HepG2 (cell line): ENCODE measurements at regions not wholly inside any gene's neighbourhood (a gene's known extent, or its start where the extent isn't known, plus 50 kb on each side); places are given as distances from the start of the nearest gene placed in this dataset.

ENCODE experiments used
- ATAC-seq: fragments of 200-7000 bp; cut with Tn5 transposase; 3 replicates; pipeline ENCODE4 v1.9.1; 2020; ENCODE audit warnings: mild to moderate bottlenecking, moderate library complexity
- BruUV-seq: library from RNA; stranded (reverse); fragments of 400-500 nt; replicated peaks from 2 replicates; lab custom pipeline; 2021; lab: Mats Ljungman, UMichigan
- CTCF ChIA-PET: fragments of 300-600 bp; formaldehyde crosslinking; extraction: SDS; loops from one replicate; lab custom pipeline; 2021; ENCODE audit warnings: low total read pairs, inconsistent platforms, low intra/inter-chr PET ratio; lab: Yijun Ruan, JAX
- POLR2A ChIA-PET: fragments of 350-600 bp; sonication (Branson Sonifier 250); formaldehyde crosslinking; loops from one replicate; lab custom pipeline; 2020; ENCODE audit warnings: antibody characterized with exemption, inconsistent platforms; lab: Yijun Ruan, JAX
- DNase-seq: peaks from one replicate; pipeline ENCODE4 v3.0.0-alpha.2; 2015; ENCODE audit warnings: low spot score
- FAIRE-seq: peaks from 3 replicates; lab custom pipeline; 2011; peaks lifted over from hg19 to GRCh38; lab: Jason Lieb, UNC
- H2AFZ ChIP-seq: one replicate; pipeline ENCODE4 v1.6.1; 2011; ENCODE audit warnings: low read length, inconsistent platforms
- H3K27ac ChIP-seq: fragments of 300-600 bp; 3 replicates; pipeline ENCODE4 v1.8.0; 2011; ENCODE audit warnings: mixed run types, mild to moderate bottlenecking, mixed read lengths, low read length, inconsistent platforms; ENCODE audit not compliant: insufficient read depth; ENCODE audit errors: extremely low read length
- H3K27me3 ChIP-seq, 2 experiments: fragments of 200-600 bp in 1 of 2; 2 replicates in 1 of 2; 3 replicates in 1 of 2; pipeline versions ENCODE4 v1.6.0 to v1.8.0; 2011; ENCODE audit warnings: low read length in 2 of 2, mild to moderate bottlenecking in 2 of 2, moderate library complexity in 2 of 2, inconsistent platforms in 1 of 2; ENCODE audit not compliant: insufficient read depth in 2 of 2, control insufficient read depth in 1 of 2
- H3K36me3 ChIP-seq, 2 experiments: fragments of 200-600 bp in 1 of 2; replicated peaks in 1 of 2; 2 replicates in 1 of 2; 3 replicates in 1 of 2; pipeline versions ENCODE4 v1.5.1 to v1.8.0; 2011; ENCODE audit warnings: low read length in 2 of 2, inconsistent platforms in 1 of 2; ENCODE audit not compliant: insufficient read depth in 2 of 2, control insufficient read depth in 1 of 2
- H3K4me1 ChIP-seq: 2 replicates; pipeline ENCODE4 v1.5.1; 2012; ENCODE audit warnings: low read length, inconsistent platforms; ENCODE audit not compliant: insufficient read depth
- H3K4me2 ChIP-seq: 2 replicates; pipeline ENCODE4 v1.6.0; 2011; ENCODE audit warnings: low read depth, low read length, inconsistent platforms
- H3K4me3 ChIP-seq, 3 experiments: fragments of 200-600 bp in 1 of 3; sonication (generic), shearing (Covaris generic) in 1 of 3; replicated peaks in 1 of 3; 2 replicates each; pipeline ENCODE4 v1.5.1; 2011 to 2016; ENCODE audit warnings: low read length in 3 of 3, inconsistent platforms in 2 of 3, low read depth in 2 of 3, mild to moderate bottlenecking in 2 of 3, control low read depth in 1 of 3, mixed read lengths in 1 of 3; ENCODE audit not compliant: insufficient read depth in 1 of 3
- H3K79me2 ChIP-seq: one replicate; pipeline ENCODE4 v1.6.1; 2011; ENCODE audit warnings: low read length, inconsistent platforms; ENCODE audit not compliant: insufficient read depth
- H3K9ac ChIP-seq: 2 replicates; pipeline ENCODE4 v1.6.0; 2011; ENCODE audit warnings: mild to moderate bottlenecking, low read depth, low read length, inconsistent platforms; ENCODE audit not compliant: insufficient read depth
- H3K9me3 ChIP-seq: 2 replicates; pipeline ENCODE4 v1.5.1; 2012; ENCODE audit warnings: mild to moderate bottlenecking, low read length
- H4K20me1 ChIP-seq: 2 replicates; pipeline ENCODE4 v1.6.0; 2011; ENCODE audit warnings: inconsistent platforms, mild to moderate bottlenecking, low read length, moderate library complexity; ENCODE audit not compliant: insufficient read depth
- AFF4 ChIP-seq: sonication (generic); formaldehyde crosslinking; IDR thresholded peaks from 2 replicates; pipeline ENCODE4 v1.4.0; 2020; ENCODE audit warnings: missing genetic modification reagents
- ARID2 ChIP-seq: sonication (generic); formaldehyde crosslinking; IDR thresholded peaks from 2 replicates; pipeline ENCODE4 v1.8.1; 2022; ENCODE audit warnings: mild to moderate bottlenecking, missing genetic modification reagents, borderline replicate concordance
- BORCS8-MEF2B ChIP-seq: sonication (generic); formaldehyde crosslinking; IDR thresholded peaks from 2 replicates; pipeline ENCODE4 v1.8.0; 2022; ENCODE audit warnings: mild to moderate bottlenecking, missing genetic modification reagents
- CBX5 ChIP-seq: sonication (generic); formaldehyde crosslinking; IDR thresholded peaks from 2 replicates; pipeline ENCODE4 v1.4.0; 2020; ENCODE audit warnings: missing genetic modification reagents, borderline replicate concordance
- KDM5A ChIP-seq: fragments of 200-600 bp; sonication (generic); IDR thresholded peaks from 2 replicates; pipeline ENCODE4 v1.7.0; 2018; ENCODE audit warnings: antibody characterized with exemption, mild to moderate bottlenecking, low read length, borderline replicate concordance
- MTF2 ChIP-seq: sonication (generic); formaldehyde crosslinking; IDR thresholded peaks from 2 replicates; pipeline ENCODE4 v1.5.0; 2020; ENCODE audit warnings: missing genetic modification reagents, borderline replicate concordance
- NFYB ChIP-seq: sonication (generic); formaldehyde crosslinking; IDR thresholded peaks from 2 replicates; pipeline ENCODE4 v1.4.0; 2020; ENCODE audit warnings: missing genetic modification reagents
- NR0B2 ChIP-seq: sonication (generic); formaldehyde crosslinking; IDR thresholded peaks from 2 replicates; pipeline ENCODE4 v1.4.0; 2020; ENCODE audit warnings: mild to moderate bottlenecking, missing genetic modification reagents
- PITX1 ChIP-seq: sonication (generic); formaldehyde crosslinking; IDR thresholded peaks from 2 replicates; pipeline ENCODE4 v1.5.1; 2020; ENCODE audit warnings: mild to moderate bottlenecking, missing genetic modification reagents
- PRMT3 ChIP-seq: sonication (generic); formaldehyde crosslinking; IDR thresholded peaks from 2 replicates; pipeline ENCODE4 v1.8.1; 2022; ENCODE audit warnings: low read depth, mild to moderate bottlenecking, moderate library complexity, missing genetic modification reagents, borderline replicate concordance
- RNF2 ChIP-seq: fragments of 450-650 bp; conservative IDR thresholded peaks from 2 replicates; pipeline ENCODE4 v1.6.1; 2016; ENCODE audit warnings: low read depth
- SIX1 ChIP-seq: sonication (generic); formaldehyde crosslinking; IDR thresholded peaks from 2 replicates; pipeline ENCODE4 v1.4.0; 2020; ENCODE audit warnings: missing genetic modification reagents, borderline replicate concordance
- SRF ChIP-seq: IDR thresholded peaks from 2 replicates; pipeline ENCODE4 v1.6.1; 2011; ENCODE audit warnings: mild to moderate bottlenecking, low read depth, low read length, moderate library complexity
- TRIM24 ChIP-seq: sonication (generic); formaldehyde crosslinking; IDR thresholded peaks from 2 replicates; pipeline ENCODE4 v1.8.0; 2022; ENCODE audit warnings: mild to moderate bottlenecking, missing genetic modification reagents
- ZNF138 ChIP-seq: sonication (generic); formaldehyde crosslinking; IDR thresholded peaks from 2 replicates; pipeline ENCODE4 v1.5.0; 2020; ENCODE audit warnings: mild to moderate bottlenecking, low read depth, missing genetic modification reagents
- ZNF205 ChIP-seq: IDR thresholded peaks from 2 replicates; pipeline ENCODE4 v1.6.1; 2018; ENCODE audit warnings: missing biosample characterization, missing genetic modification reagents
- ZNF446 ChIP-seq: sonication (generic); formaldehyde crosslinking; IDR thresholded peaks from 2 replicates; pipeline ENCODE4 v1.5.0; 2020; ENCODE audit warnings: mild to moderate bottlenecking, missing genetic modification reagents
- ZNF564 ChIP-seq: sonication (generic); formaldehyde crosslinking; IDR thresholded peaks from 2 replicates; pipeline ENCODE4 v1.8.1; 2023; ENCODE audit warnings: mild to moderate bottlenecking, missing genetic modification reagents
- ZNF713 ChIP-seq: sonication (generic); formaldehyde crosslinking; IDR thresholded peaks from 2 replicates; pipeline ENCODE4 v1.4.0; 2020; ENCODE audit warnings: mild to moderate bottlenecking, missing genetic modification reagents
- ZNF724P ChIP-seq: sonication (generic); formaldehyde crosslinking; IDR thresholded peaks from 2 replicates; pipeline ENCODE4 v1.8.0; 2022; ENCODE audit warnings: missing genetic modification reagents, borderline replicate concordance
- ZNF784 ChIP-seq: sonication (generic); formaldehyde crosslinking; IDR thresholded peaks from 2 replicates; pipeline ENCODE4 v1.5.1; 2020; ENCODE audit warnings: missing genetic modification reagents, mild to moderate bottlenecking, borderline replicate concordance
- WGBS: methylation state at CpG from one replicate; pipeline ENCODE4 v1.1.6; 2017; ENCODE audit warnings: low lambda C conversion rate; 5-methylcytosine and 5-hydroxymethylcytosine counted together
- in situ Hi-C: cut with HindIII; loops from 2 replicates; pipeline ENCODE4 v1.10.0; 2017; ENCODE audit warnings: low pct_unique_long_range_greater_than_20kb; ENCODE audit not compliant: extremely low pct_ligation_motif_present
- intact Hi-C: fragments of 100-400 bp; cut with micrococcal nuclease; formaldehyde crosslinking; loops from one replicate; pipeline ENCODE4 v1.10.0; 2022; ENCODE audit not compliant: unreplicated experiment

- no peak for TF ChIP-seq BORCS8-MEF2B (CRISPR knock-in tag)
- TF ChIP-seq SRF: no peak
- TF ChIP-seq TRIM24 (CRISPR knock-in tag): no peak
- TF ChIP-seq AFF4 (CRISPR knock-in tag): no peak
- TF ChIP-seq ZNF446 (CRISPR knock-in tag): no peak
- TF ChIP-seq ARID2 (CRISPR knock-in tag): no peak
- TF ChIP-seq ZNF564 (CRISPR knock-in tag): no peak
- no peak for TF ChIP-seq PRMT3 (CRISPR knock-in tag)
Measured at GRCh38 chr4:175562111-175562510, 250.0 kb downstream of the GPM6A start (continued).

GRCh38 chr4:175562542-175562941 lies 249.5 kb downstream of the GPM6A start:
- no peaks in the 10 kb centered on the region for H3K36me3 ChIP-seq
- 12% methylated on average over 4 of the region's 4 CpGs for WGBS
- DNase-seq (no peak), FAIRE-seq (no peak), ATAC-seq (no peak)
- intact Hi-C loops: no loop called here
- no peak overlapping the region for H3K27ac ChIP-seq
- H3K4me3 ChIP-seq: no peak overlapping the region
- no peaks in the 10 kb centered on the region for H3K4me1 ChIP-seq
- in situ Hi-C loops: no loop called here
- ChIA-PET CTCF (no interaction called here), POLR2A (no interaction called here)
- H4K20me1 ChIP-seq: no peaks in the 10 kb centered on the region
- H3K9ac ChIP-seq: no peak overlapping the region
- no peaks in the 10 kb centered on the region; the same call in 1 of the 2 replicates for H3K9me3 ChIP-seq
- H3K4me2 ChIP-seq: no peak overlapping the region
- no TSS peak for BruUV-seq
- H3K79me2 ChIP-seq: no peaks in the 10 kb centered on the region
- H2AFZ ChIP-seq: no peak overlapping the region
- no peaks in the 10 kb centered on the region; a peak in 1 of 5 replicates for H3K27me3 ChIP-seq
- no peak for TF ChIP-seq NFYB
- TF ChIP-seq ZNF138 (CRISPR knock-in tag): no peak
- no peak for TF ChIP-seq ZNF713
- TF ChIP-seq RNF2: no peak
- TF ChIP-seq MTF2 (CRISPR knock-in tag): no peak
- no peak for TF ChIP-seq ZNF724P (CRISPR knock-in tag)
- no peak for TF ChIP-seq ZNF784 (CRISPR knock-in tag)
- TF ChIP-seq PITX1 (CRISPR knock-in tag): no peak
- TF ChIP-seq KDM5A: no peak
- TF ChIP-seq CBX5: no peak
- no peak for TF ChIP-seq SIX1 (CRISPR knock-in tag)
- no peak for TF ChIP-seq NR0B2
- TF ChIP-seq ZNF205 (CRISPR knock-in tag): no peak
